HG03045 (cell line): ENCODE measurements at regions not wholly inside any gene's neighbourhood (a gene's known extent, or its start where the extent isn't known, plus 50 kb on each side); places are given as distances from the start of the nearest gene placed in this dataset.

Experiments used
- ATAC-seq: cut with Tn5 transposase; IDR thresholded peaks from one replicate; pipeline ENCODE4 v1.9.1; 2021; ENCODE audit warnings: mild to moderate bottlenecking, moderate library complexity; ENCODE audit not compliant: unreplicated experiment

GRCh38 chr18:78303519-78304191 is 676.0 kb upstream of the SALL3 start:
- no peak for ATAC-seq

- no peak for ATAC-seq
Observed at GRCh38 chr18:78304192-78305164, 675.1 kb upstream of the SALL3 start.

- no peak for ATAC-seq
Observed at GRCh38 chr18:78305789-78306188, 673.8 kb upstream of the SALL3 start.

GRCh38 chr18:78309307-78309706 is 670.3 kb upstream of the SALL3 start:
- ATAC-seq = no peak

GRCh38 chr18:78309924-78310323 is 669.7 kb upstream of the SALL3 start:
- no peak for ATAC-seq

GRCh38 chr18:78319264-78319663 is 660.4 kb upstream of the SALL3 start:
- no peak for ATAC-seq

GRCh38 chr18:78319961-78320360 is 659.7 kb upstream of the SALL3 start:
- ATAC-seq = no peak

GRCh38 chr18:78321402-78321801 is 658.2 kb upstream of the SALL3 start:
- no peak for ATAC-seq

- ATAC-seq = no peak
Observed at GRCh38 chr18:78323453-78324197, 656.0 kb upstream of the SALL3 start.

- ATAC-seq = no peak
Observed at GRCh38 chr18:78327643-78328042, 652.0 kb upstream of the SALL3 start.

GRCh38 chr18:78330766-78331165 is 648.9 kb upstream of the SALL3 start:
- ATAC-seq = no peak

- ATAC-seq = no peak
Observed at GRCh38 chr18:78352910-78353309, 626.7 kb upstream of the SALL3 start.

GRCh38 chr18:78362198-78362597 is 617.4 kb upstream of the SALL3 start:
- no peak for ATAC-seq

GRCh38 chr18:78363556-78364387 is 615.8 kb upstream of the SALL3 start:
- no peak for ATAC-seq

- ATAC-seq = no peak
Observed at GRCh38 chr18:78364388-78364960, 615.1 kb upstream of the SALL3 start.

GRCh38 chr18:78367996-78368395 is 611.6 kb upstream of the SALL3 start:
- ATAC-seq = no peak

- no peak for ATAC-seq
Observed at GRCh38 chr18:78368726-78369125, 610.9 kb upstream of the SALL3 start.

- ATAC-seq = no peak
Observed at GRCh38 chr18:78376046-78376445, 603.6 kb upstream of the SALL3 start.

GRCh38 chr18:78378403-78378802 is 601.2 kb upstream of the SALL3 start:
- ATAC-seq = no peak

- ATAC-seq = no peak
Observed at GRCh38 chr18:78378983-78379382, 600.6 kb upstream of the SALL3 start.
